NCI-H146 treated with DMSO at 0.1 percent for 48 hours (cell line): ENCODE measurements at regions not wholly inside any gene's neighbourhood (a gene's known extent, or its start where the extent isn't known, plus 50 kb on each side); places are given as distances from the start of the nearest gene placed in this dataset.

Experiments
- DNase-seq: peaks from one replicate; lab custom pipeline; 2025; ENCODE audit not compliant: unreplicated experiment; lab: John Stamatoyannopoulos, UW

- peak; percentile 20 for DNase-seq
Observed at GRCh38 chr5:72036951-72037350, 70.3 kb upstream of the MAP1B start.

GRCh38 chr5:72040513-72040912 is 66.8 kb upstream of the MAP1B start:
- no peak for DNase-seq

- no peak for DNase-seq
Observed at GRCh38 chr5:72041654-72042053, 65.6 kb upstream of the MAP1B start.

- peak; percentile 30 for DNase-seq
Observed at GRCh38 chr5:72042097-72042496, 65.2 kb upstream of the MAP1B start.

GRCh38 chr5:72045692-72046091 is 61.6 kb upstream of the MAP1B start:
- DNase-seq = no peak

GRCh38 chr5:72046106-72046505 is 61.2 kb upstream of the MAP1B start:
- no peak for DNase-seq

- no peak for DNase-seq
Observed at GRCh38 chr5:72055636-72056035, 51.6 kb upstream of the MAP1B start.
